ENCODE measurements at regions not wholly inside any gene's neighbourhood (a gene's known extent, or its start where the extent isn't known, plus 50 kb on each side); places are given as distances from the start of the nearest gene placed in this dataset.

GRCh38 chr4:10971800-10972401 lies 287.3 kb upstream of the CLNK start:
- TF ChIP-seq CTCF (IDR thresholded peaks at IDR 0.05; ENCODE audit: borderline replicate concordance, control extremely low read depth, extremely low read depth, insufficient read depth, missing control alignments) = no peak
- in situ Hi-C loops (cut with MboI; ENCODE audit: low sequenced_read_pairs, unreplicated experiment) = no loop called here
- no peak for DNase-seq (ENCODE audit: low spot score)

GRCh38 chr4:10965196-10965595 lies 280.6 kb upstream of the CLNK start:
- no peak for DNase-seq (ENCODE audit: low spot score)
- no peak for TF ChIP-seq CTCF (IDR thresholded peaks at IDR 0.05; ENCODE audit: borderline replicate concordance, control extremely low read depth, extremely low read depth, insufficient read depth, missing control alignments)
- in situ Hi-C loops (cut with MboI; ENCODE audit: low sequenced_read_pairs, unreplicated experiment) = no loop called here

- no peak for TF ChIP-seq CTCF (IDR thresholded peaks at IDR 0.05; ENCODE audit: borderline replicate concordance, control extremely low read depth, extremely low read depth, insufficient read depth, missing control alignments)
- in situ Hi-C loops (cut with MboI; ENCODE audit: low sequenced_read_pairs, unreplicated experiment) = no loop called here
- DNase-seq (ENCODE audit: low spot score) = no peak
Measured at GRCh38 chr4:10963958-10964703, 279.6 kb upstream of the CLNK start.

- in situ Hi-C loops (cut with MboI; ENCODE audit: low sequenced_read_pairs, unreplicated experiment) = no loop called here
Measured at GRCh38 chr4:10963241-10963640, 278.7 kb upstream of the CLNK start.

GRCh38 chr4:10962246-10962645 lies 277.7 kb upstream of the CLNK start:
- DNase-seq (ENCODE audit: low spot score) = no peak
- in situ Hi-C loops (cut with MboI; ENCODE audit: low sequenced_read_pairs, unreplicated experiment) = no loop called here
- no peak for TF ChIP-seq CTCF (IDR thresholded peaks at IDR 0.05; ENCODE audit: borderline replicate concordance, control extremely low read depth, extremely low read depth, insufficient read depth, missing control alignments)

More at GRCh38 chr4:10963241-10963640, 278.7 kb upstream of the CLNK start:
- TF ChIP-seq CTCF (IDR thresholded peaks at IDR 0.05; ENCODE audit: borderline replicate concordance, control extremely low read depth, extremely low read depth, insufficient read depth, missing control alignments) = no peak
- DNase-seq (ENCODE audit: low spot score) = no peak

- in situ Hi-C loops (cut with MboI; ENCODE audit: low sequenced_read_pairs, unreplicated experiment) = no loop called here
- no peak for DNase-seq (ENCODE audit: low spot score)
- TF ChIP-seq CTCF (IDR thresholded peaks at IDR 0.05; ENCODE audit: borderline replicate concordance, control extremely low read depth, extremely low read depth, insufficient read depth, missing control alignments) = no peak
Measured at GRCh38 chr4:10960389-10960788, 275.8 kb upstream of the CLNK start.
